Right lobe of liver (tissue), 4 donors: ENCODE measurements at regions not wholly inside any gene's neighbourhood (a gene's known extent, or its start where the extent isn't known, plus 50 kb on each side); places are given as distances from the start of the nearest gene placed in this dataset.

Experiments used
- CTCF ChIP-seq, 4 donors: fragments of 200-600 bp in 3 of 4; fragments of 450-650 bp in 1 of 4; IDR thresholded peaks; one replicate each; pipeline versions ENCODE4 v1.5.1 to v1.8.0; 2016 to 2022; ENCODE audit warnings: antibody characterized with exemption in 4 of 4, mild to moderate bottlenecking in 2 of 4
- POLR2A ChIP-seq: fragments of 450-650 bp; IDR thresholded peaks from one replicate; pipeline ENCODE4 v1.6.1; 2017; ENCODE audit warnings: antibody characterized with exemption, mild to moderate bottlenecking
- donor health status: DM: no; HTN: no; CAD: no.
- donor health status: DM: no; HTN: no; CAD: no.
- donor health status: DM: no; HTN: yes; CAD: no.

GRCh38 chr2:67651565-67651964 lies 254.4 kb downstream of the ETAA1 start:
- TF ChIP-seq CTCF (IDR thresholded peaks at IDR 0.05) (no peak), POLR2A (no peak)
